IPS-15b (cell line): ENCODE measurements at regions not wholly inside any gene's neighbourhood (a gene's known extent, or its start where the extent isn't known, plus 50 kb on each side); places are given as distances from the start of the nearest gene placed in this dataset.

Source experiments
- H3K27me3 ChIP-seq: one replicate; pipeline ENCODE4 v1.6.1; 2013; ENCODE audit warnings: low read length; ENCODE audit not compliant: control insufficient read depth, insufficient read depth
- H3K36me3 ChIP-seq: one replicate; pipeline ENCODE4 v1.6.1; 2013; ENCODE audit warnings: low read length; ENCODE audit not compliant: control insufficient read depth, insufficient read depth
- H3K4me1 ChIP-seq: one replicate; pipeline ENCODE4 v1.6.1; 2013; ENCODE audit warnings: mild to moderate bottlenecking, low read length; ENCODE audit not compliant: control insufficient read depth, insufficient read depth
- H3K4me3 ChIP-seq: one replicate; pipeline ENCODE4 v1.5.1; 2013; ENCODE audit warnings: low read depth, low read length
- H3K9ac ChIP-seq: one replicate; pipeline ENCODE4 v1.6.1; 2013; ENCODE audit warnings: low read depth, mild to moderate bottlenecking, low read length
- H3K9me3 ChIP-seq: one replicate; pipeline ENCODE4 v1.6.1; 2013; ENCODE audit warnings: mild to moderate bottlenecking, low read length; ENCODE audit not compliant: control insufficient read depth, insufficient read depth

DNA sequence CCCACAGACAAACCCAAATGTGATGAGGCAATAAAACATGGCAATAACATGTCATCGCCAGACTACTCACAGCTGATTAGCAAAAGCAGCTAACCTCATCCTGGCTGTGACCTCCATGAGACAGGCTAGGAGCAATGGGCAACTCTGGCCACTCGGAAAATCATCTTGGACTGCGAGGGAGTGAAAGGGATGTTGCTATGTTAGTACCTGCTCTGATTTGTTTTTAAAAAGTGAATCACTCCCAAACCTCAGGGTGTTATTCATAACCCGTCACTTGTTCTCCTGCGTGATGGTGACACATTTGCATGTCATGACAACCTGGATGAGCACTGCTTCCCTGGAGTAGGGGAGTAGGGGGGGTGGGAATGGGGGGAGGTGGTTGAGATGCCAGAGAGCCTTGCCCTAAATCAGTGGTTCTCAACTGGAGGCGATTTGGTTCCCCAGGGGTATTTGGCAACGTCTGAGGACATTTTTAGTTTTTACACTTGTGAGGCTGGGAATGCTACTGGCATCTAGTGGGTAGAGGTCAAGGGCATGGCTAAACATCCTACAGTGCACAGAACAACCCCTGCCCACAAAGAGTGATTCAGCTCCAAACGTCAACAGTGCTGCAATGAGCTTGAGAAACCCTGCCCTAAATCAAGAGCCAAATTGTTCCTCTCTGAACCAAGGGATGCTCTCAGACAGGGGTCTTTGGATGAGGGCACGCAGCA, 241.7 kb downstream of the SOX9 start:
- no peaks in the 10 kb centered on the region for H3K36me3 ChIP-seq
- H3K4me3 ChIP-seq: no peak overlapping the region
- H3K9ac ChIP-seq: no peak overlapping the region
- no peaks in the 10 kb centered on the region for H3K27me3 ChIP-seq
- H3K9me3 ChIP-seq: no peaks in the 10 kb centered on the region
- H3K4me1 ChIP-seq: no peaks in the 10 kb centered on the region

DNA sequence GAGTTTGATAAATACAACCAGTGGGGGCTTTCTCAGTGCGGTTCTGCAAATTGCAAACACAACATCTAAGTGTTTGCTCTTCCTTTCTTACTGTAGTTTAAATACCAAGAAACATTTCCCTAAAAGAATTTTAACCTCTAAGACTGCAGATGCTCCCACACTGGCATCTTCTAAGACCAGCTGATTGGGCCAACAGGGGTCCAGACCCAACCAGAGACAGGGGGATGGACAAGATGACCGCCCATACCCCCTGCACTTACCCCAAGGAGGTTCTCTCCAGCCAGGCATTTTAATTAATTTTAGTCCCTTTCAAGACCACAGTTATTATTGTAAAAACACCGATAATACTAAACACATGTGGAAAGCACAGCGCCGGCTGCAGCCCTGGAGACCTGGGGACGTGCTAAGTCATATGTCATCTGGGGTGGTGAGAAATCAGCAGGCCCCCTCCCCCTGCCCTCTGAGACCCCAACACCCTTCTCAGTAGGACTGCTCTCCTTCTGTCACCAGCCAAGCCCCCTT, 242.3 kb downstream of the SOX9 start:
- Histone ChIP-seq H3K9ac (no peak overlapping the region), H3K4me1 (no peaks in the 10 kb centered on the region), H3K27me3 (no peaks in the 10 kb centered on the region), H3K9me3 (no peaks in the 10 kb centered on the region), H3K4me3 (no peak overlapping the region), H3K36me3 (no peaks in the 10 kb centered on the region)

DNA sequence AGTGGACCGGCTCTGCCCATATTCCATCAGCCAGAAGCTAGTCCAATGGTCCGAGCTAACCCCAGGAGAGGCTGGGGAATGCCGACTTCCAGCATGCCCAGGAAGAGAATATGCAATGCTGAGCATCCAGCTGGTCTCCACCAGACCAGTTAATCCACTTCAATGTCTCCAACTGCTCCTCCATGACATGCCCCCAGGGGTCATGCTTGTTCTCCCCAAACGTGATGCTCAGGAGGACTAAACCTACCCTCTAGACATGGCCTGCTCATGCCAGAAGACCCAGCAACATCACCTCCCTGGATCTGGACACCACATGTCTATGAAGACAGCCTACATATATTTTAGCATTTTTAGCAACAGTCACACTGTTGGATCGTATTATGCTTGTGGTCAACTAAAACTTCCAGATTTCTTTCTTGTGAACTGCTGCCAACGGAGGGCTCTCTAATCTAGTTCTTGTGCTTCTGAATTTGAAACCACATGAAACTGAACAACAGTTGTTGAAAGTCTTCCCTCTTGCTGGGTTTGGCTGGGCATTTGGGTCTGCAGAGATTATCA, 245.1 kb downstream of the SOX9 start:
- no peaks in the 10 kb centered on the region for H3K36me3 ChIP-seq
- H3K4me1 ChIP-seq: no peaks in the 10 kb centered on the region
- no peak overlapping the region for H3K9ac ChIP-seq
- H3K9me3 ChIP-seq: no peaks in the 10 kb centered on the region
- H3K27me3 ChIP-seq: no peaks in the 10 kb centered on the region
- H3K4me3 ChIP-seq: no peak overlapping the region

DNA sequence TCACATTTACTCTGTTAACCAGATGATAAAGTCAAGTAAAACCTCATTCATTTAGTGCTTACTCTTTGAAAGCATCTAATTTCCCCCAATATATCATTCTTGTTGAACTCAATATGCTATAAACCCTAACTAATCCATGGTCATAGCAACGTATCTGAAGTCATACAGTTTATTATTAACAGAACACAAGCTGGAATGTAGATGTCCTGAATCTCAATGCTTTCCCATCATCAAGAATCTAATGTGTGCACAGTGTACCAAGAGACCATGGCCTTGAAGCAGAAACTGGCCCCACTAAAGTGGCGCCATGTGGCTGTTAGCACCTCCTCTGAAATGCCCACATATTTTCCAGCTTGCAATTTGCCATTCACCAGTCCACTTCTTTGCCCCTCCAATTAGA, 245.8 kb downstream of the SOX9 start:
- Histone ChIP-seq H3K27me3 (no peaks in the 10 kb centered on the region), H3K36me3 (no peaks in the 10 kb centered on the region)

DNA sequence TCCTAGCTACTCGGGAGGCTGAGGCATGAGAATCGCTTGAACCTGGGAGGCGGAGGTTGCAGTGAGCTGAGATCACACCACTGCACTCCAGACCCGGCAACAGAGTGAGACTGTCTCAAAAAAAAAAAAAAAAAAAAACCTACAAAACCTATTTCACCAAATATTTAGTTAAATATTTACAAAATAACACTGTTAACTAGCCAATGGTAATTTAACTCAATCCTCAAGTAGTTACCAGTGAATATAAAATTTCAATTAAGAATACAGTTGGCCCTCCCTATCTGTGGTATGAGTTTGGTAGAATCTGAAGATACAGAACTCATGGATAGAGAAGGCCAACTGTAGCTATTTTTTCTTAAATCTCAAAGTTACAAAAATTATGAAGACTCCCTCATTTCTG, 247.4 kb downstream of the SOX9 start:
- no peaks in the 10 kb centered on the region for H3K4me1 ChIP-seq
- H3K36me3 ChIP-seq: no peaks in the 10 kb centered on the region
- no peak overlapping the region for H3K4me3 ChIP-seq
- H3K9me3 ChIP-seq: no peaks in the 10 kb centered on the region
- no peaks in the 10 kb centered on the region for H3K27me3 ChIP-seq
- H3K9ac ChIP-seq: no peak overlapping the region

More for the DNA sequence above, 245.8 kb downstream of the SOX9 start:
- no peaks in the 10 kb centered on the region for H3K4me1 ChIP-seq
- H3K4me3 ChIP-seq: no peak overlapping the region
- H3K9me3 ChIP-seq: no peaks in the 10 kb centered on the region
- no peak overlapping the region for H3K9ac ChIP-seq

DNA sequence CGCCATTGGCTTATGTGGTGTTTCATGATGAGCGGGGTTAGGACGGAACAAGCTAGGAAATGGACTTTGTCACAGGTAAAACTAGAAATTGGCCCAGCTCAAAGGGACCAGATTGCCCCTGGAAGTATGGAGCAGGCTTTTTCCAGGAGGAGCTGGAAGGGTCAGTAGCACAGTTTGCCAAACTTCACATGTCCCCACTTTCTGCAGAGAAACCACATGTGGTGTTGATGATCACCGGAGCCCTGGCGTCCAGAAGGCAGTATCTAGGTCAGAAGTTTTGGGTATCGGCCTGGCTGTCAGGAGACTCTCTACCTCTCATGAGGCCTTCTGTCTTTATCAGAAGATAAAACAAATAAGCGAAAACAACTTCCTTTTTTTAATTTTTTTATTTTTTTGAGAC, 248.5 kb downstream of the SOX9 start:
- H3K27me3 ChIP-seq: no peaks in the 10 kb centered on the region
- H3K9ac ChIP-seq: no peak overlapping the region
- H3K36me3 ChIP-seq: no peaks in the 10 kb centered on the region
- no peaks in the 10 kb centered on the region for H3K9me3 ChIP-seq
- H3K4me3 ChIP-seq: no peak overlapping the region
- no peaks in the 10 kb centered on the region for H3K4me1 ChIP-seq

DNA sequence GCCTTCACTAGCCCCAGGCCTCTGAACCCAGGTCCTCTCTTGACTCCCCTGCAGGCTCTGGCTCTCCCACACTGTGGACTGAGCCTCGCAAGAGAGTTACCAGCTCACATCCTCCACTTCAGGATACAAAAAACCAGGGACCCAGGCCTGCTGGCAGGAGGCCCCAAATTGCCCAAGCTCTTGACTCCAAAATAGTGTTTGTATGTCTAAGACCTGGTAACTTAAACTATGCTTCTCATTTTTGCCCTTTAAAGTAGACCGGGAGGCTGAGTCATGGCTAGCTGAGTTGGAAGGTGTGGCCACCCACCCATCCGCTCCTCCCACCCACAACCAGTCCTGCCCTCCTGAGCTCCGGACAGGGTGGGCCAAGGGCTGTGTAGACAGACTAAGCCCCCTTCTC, 250.0 kb downstream of the SOX9 start:
- H3K27me3 ChIP-seq: no peaks in the 10 kb centered on the region
- no peak overlapping the region for H3K4me3 ChIP-seq
- no peak overlapping the region for H3K9ac ChIP-seq
- peaks cover 2% of the 10 kb centered on the region for H3K4me1 ChIP-seq
- H3K9me3 ChIP-seq: no peaks in the 10 kb centered on the region
- H3K36me3 ChIP-seq: no peaks in the 10 kb centered on the region

DNA sequence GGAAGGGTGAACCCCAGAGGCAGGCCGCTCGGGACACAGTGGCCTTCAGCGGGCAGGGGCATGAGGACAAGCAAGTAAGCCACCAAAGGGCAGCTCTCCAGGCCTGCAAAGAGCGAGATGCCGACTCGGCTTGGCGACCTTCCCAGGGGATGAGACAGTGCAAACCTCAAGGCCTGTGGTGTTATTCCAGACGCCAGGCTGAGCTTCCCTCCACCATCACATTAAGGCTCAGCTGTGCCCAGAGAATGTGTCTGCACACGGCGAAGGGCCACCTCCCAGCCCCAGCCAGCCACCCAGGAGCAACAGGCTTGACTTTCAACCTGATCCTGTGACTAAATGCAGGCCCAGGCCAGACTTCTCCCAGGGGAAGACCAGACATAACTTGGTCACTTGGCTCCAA, 251.4 kb downstream of the SOX9 start:
- Histone ChIP-seq H3K4me1 (peaks cover 2% of the 10 kb centered on the region), H3K36me3 (no peaks in the 10 kb centered on the region), H3K4me3 (no peak overlapping the region), H3K9ac (no peak overlapping the region), H3K9me3 (no peaks in the 10 kb centered on the region), H3K27me3 (no peaks in the 10 kb centered on the region)

DNA sequence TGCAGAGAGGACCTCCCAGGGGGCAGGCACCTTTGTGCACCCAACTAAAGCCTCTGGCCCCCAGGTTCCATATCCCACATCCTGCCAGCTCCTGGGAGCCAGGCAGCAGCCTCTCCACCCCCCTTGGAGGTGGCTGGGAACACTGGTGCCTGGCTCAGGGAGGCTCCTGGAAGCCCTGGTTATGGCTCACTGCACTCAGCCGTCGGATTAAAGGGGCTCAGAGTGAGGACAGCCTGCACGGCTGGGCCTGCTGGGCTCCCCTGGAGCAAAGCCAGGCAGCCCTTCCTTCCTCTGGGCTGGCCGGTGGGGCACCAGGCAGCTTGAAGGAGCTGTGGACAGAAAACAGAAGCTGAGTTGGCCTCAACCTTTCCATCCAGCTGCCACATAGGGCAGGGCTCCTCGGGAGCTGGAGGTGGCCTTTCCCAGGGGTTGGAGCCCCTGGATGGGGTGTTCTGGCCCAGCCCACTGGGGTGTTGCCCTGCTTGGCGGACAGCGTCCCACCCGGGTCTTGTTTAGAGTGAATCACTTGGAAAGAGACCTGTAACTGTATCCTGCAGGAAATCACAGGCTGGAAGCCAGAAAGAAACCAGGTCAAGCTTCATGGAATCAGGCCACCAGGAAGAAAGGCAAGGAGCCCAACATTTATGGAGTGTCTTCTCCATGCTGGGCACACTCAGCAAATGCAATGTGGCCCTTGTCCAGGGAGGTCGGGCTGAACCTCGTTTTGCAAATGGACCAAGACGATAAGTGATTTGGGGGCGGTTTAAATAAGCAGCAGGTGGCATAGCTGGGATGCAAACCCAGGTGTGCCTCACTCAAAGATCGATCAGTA, 253.3 kb downstream of the SOX9 start:
- peaks cover 5% of the 10 kb centered on the region for H3K4me1 ChIP-seq
- no peak overlapping the region for H3K4me3 ChIP-seq
- no peak overlapping the region for H3K9ac ChIP-seq
- no peaks in the 10 kb centered on the region for H3K36me3 ChIP-seq
- H3K27me3 ChIP-seq: no peaks in the 10 kb centered on the region
- H3K9me3 ChIP-seq: no peaks in the 10 kb centered on the region

DNA sequence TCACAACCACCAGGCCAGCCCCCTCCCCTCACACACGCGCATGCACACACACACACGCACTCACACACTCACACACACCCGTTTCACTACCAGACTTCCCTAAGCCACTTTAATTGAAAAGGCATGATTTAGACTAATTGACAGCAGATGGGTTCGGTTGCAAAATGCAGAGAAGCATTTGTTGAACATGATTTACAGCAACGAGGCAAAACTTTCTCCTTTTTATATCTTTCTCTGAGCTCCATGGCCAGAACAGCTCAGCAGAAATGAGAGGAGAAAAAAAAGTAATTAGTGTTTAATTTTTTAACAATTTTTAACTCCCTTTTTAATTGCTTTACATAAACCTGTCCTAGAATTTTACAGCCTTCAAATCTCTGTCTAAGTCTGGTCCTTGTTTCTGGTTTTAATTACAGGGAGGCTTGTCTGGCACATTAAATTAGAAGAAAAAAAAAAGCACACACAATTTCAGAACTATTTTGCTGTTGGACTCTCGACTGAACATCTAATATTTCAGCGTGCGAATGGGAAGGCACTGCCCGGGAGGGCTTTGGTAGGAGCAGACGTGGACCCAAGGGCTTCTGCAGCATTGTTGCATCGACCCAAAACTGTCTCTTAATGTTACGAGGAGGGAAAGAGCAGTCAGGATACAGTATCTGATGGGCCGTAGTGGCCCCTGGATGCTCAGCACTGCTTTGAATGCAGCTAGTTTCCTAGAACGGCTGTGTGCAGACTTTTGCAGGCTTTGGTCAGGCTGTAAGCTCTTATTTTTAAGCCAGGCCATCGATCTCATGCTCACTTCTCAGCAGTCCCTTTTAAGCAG, 255.9 kb downstream of the SOX9 start:
- Histone ChIP-seq H3K36me3 (no peaks in the 10 kb centered on the region), H3K4me1 (peaks cover 7% of the 10 kb centered on the region), H3K9ac (no peak overlapping the region), H3K27me3 (no peaks in the 10 kb centered on the region), H3K9me3 (no peaks in the 10 kb centered on the region), H3K4me3 (no peak overlapping the region)
